Lung (tissue), 11 donors: ENCODE measurements at regions not wholly inside any gene's neighbourhood (a gene's known extent, or its start where the extent isn't known, plus 50 kb on each side); places are given as distances from the start of the nearest gene placed in this dataset.

Source experiments
- ATAC-seq: fragments of 200-7000 bp; cut with Tn5 transposase; one replicate; pipeline ENCODE4 v1.9.1; 2020; ENCODE audit warnings: moderate number of reproducible peaks; ENCODE audit not compliant: insufficient read depth, low FRiP score
- DNase-seq, 3 donors: peaks; one replicate each; pipeline ENCODE4 v3.0.0-alpha.2; 2013 to 2017
- H3K27ac ChIP-seq, 2 donors: one replicate each; pipeline ENCODE4 v1.5.1; 2013; ENCODE audit warnings: mild to moderate bottlenecking in 2 of 2, moderate library complexity in 2 of 2, control low read depth in 1 of 2, inconsistent platforms in 1 of 2, low read depth in 1 of 2, low read length in 1 of 2
- H3K27me3 ChIP-seq, 3 donors: one replicate each; pipeline ENCODE4 v1.5.1; 2013; ENCODE audit warnings: low read length in 2 of 3; ENCODE audit not compliant: control insufficient read depth in 3 of 3, insufficient read depth in 3 of 3
- H3K36me3 ChIP-seq, 4 donors: one replicate each; pipeline ENCODE4 v1.5.1; 2013; ENCODE audit warnings: low read length in 4 of 4, mild to moderate bottlenecking in 1 of 4, moderate library complexity in 1 of 4; ENCODE audit not compliant: control insufficient read depth in 4 of 4, insufficient read depth in 4 of 4
- H3K4me1 ChIP-seq, 5 donors: one replicate each; pipeline ENCODE4 v1.5.1; 2013; ENCODE audit warnings: low read length in 5 of 5, mild to moderate bottlenecking in 2 of 5, moderate library complexity in 1 of 5; ENCODE audit not compliant: control insufficient read depth in 5 of 5, insufficient read depth in 5 of 5
- H3K4me3 ChIP-seq: one replicate; pipeline ENCODE4 v1.5.1; 2013; ENCODE audit warnings: mild to moderate bottlenecking, control low read depth, moderate library complexity
- H3K9ac ChIP-seq, 2 donors: one replicate each; pipeline ENCODE4 v1.5.1; 2013; ENCODE audit warnings: low read length in 2 of 2, control low read depth in 1 of 2; ENCODE audit not compliant: insufficient read depth in 1 of 2
- H3K9me3 ChIP-seq, 4 donors: one replicate each; pipeline ENCODE4 v1.5.1; 2013; ENCODE audit warnings: low read length in 3 of 4, mild to moderate bottlenecking in 1 of 4, moderate library complexity in 1 of 4; ENCODE audit not compliant: control insufficient read depth in 4 of 4, insufficient read depth in 3 of 4
- WGBS, 2 donors: extraction: QIAGEN DNeasy Blood & Tissue Kit; methylation state at CpG; one replicate each; pipeline ENCODE4 v1.1.7; 2013; 5-methylcytosine and 5-hydroxymethylcytosine counted together
- TF ChIP-seq, protein P1 (sequence below): IDR thresholded peaks from 2 replicates; pipeline ENCODE4 v1.5.1; 2012; ENCODE audit warnings: mild to moderate bottlenecking; ENCODE audit errors: control extremely low read depth, extremely low read depth
- donor health status: control.
- donor health status: control.
- donor health status: Bipolar disorder and iron deficiency.
- donor health status: healthy.
- donor health status: DM: yes; HTN: yes; CAD: no.

DNA sequence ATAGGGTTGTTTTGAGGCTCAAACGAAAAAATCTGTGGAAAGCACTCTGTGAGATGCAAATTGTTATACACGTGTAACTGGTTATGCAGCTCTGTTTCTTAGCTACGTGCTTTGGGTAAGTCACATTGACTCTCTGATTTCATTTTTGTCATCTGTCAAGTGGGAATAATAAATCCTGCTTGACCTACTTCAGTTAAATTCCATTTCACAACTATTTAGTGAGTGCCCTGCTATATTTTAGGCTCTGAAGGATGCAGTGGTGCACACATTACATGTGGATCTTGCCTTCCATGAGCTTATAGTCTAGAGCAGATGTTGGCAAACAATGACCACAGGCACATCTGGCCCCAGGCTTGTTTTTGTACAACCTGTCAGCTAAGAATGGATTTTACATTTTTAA lies 133.6 kb upstream of the PLET1 start:
- Histone ChIP-seq H3K36me3 (no peaks in the 10 kb centered on the region), H3K27me3 (no peaks in the 10 kb centered on the region), H3K27ac (no peak overlapping the region), H3K9ac (no peak overlapping the region), H3K4me1 (no peaks in the 10 kb centered on the region), H3K9me3 (no peaks in the 10 kb centered on the region), H3K4me3 (no peak overlapping the region)
- WGBS, 2 donors: 52 to 62% methylated on average over 3 of the region's 3 CpGs
- ATAC-seq (no peak), DNase-seq (peak in 1 of 3 donors; percentile 25)
- TF ChIP-seq, protein P1, sequence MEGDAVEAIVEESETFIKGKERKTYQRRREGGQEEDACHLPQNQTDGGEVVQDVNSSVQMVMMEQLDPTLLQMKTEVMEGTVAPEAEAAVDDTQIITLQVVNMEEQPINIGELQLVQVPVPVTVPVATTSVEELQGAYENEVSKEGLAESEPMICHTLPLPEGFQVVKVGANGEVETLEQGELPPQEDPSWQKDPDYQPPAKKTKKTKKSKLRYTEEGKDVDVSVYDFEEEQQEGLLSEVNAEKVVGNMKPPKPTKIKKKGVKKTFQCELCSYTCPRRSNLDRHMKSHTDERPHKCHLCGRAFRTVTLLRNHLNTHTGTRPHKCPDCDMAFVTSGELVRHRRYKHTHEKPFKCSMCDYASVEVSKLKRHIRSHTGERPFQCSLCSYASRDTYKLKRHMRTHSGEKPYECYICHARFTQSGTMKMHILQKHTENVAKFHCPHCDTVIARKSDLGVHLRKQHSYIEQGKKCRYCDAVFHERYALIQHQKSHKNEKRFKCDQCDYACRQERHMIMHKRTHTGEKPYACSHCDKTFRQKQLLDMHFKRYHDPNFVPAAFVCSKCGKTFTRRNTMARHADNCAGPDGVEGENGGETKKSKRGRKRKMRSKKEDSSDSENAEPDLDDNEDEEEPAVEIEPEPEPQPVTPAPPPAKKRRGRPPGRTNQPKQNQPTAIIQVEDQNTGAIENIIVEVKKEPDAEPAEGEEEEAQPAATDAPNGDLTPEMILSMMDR: no peak

DNA sequence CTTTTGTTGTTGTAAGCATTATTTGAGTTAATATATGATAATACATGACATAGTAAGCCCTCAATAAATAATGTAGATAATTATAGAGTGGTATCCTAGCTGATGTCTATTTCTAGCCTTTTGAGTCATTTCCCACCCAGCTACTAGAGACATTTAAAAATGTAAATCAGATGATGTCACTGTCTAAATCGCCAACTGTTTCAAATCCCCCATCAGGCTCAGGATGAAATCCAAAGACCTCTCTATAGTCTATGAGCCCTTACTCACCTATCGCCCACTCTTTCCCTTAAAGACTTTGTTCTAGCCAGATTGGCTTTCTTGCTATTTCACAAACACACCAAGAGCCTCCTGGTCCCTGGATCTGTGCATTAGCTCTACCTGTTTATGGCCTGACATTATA lies 135.4 kb upstream of the PLET1 start:
- H3K4me1 ChIP-seq: no peaks in the 10 kb centered on the region
- WGBS, 2 donors: 95 to 98% methylated on average over 2 of the region's 2 CpGs

DNA sequence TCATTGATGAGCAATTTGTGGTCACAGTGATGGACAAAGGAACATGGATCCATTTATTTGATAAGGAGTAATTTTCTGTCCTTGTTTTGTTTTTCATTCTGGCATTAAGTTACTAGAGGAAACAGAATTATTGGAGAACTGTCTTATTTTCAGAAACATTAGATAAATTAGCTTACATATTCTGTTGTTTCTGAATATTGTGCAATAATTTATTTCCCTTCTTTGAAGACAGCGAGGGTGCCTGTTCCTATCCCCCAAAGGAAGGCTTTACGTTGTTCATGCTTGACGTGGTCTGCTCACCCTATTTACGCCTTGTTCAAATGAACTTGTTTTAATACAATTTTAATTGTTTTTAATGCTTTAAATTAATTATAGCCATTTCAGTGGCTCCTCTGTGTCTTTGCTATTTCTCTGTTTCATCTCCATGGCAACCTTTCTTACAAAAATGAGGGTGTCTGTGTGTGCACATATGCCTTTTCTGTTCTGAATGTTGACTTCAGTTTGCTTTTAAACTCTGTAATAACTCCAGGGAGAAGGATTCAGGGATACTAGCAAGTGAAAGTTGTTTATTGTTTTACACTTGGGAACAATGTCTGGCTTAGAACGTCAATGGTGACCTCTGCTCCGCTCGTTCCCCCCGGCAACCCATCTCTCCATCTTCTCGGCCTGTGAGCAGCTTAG lies 138.3 kb upstream of the PLET1 start:
- H3K36me3 ChIP-seq: no peaks in the 10 kb centered on the region
- no peak overlapping the region for H3K27ac ChIP-seq
- H3K27me3 ChIP-seq: no peaks in the 10 kb centered on the region
- TF ChIP-seq, protein P1: no peak
- DNase-seq: peak in 1 of 3 donors; percentile 1
- H3K4me1 ChIP-seq: no peaks in the 10 kb centered on the region
- H3K4me3 ChIP-seq: no peak overlapping the region
- H3K9me3 ChIP-seq: peaks cover 0 to 2% (median 0%) of the 10 kb centered on the region in 4 donors
- no peak for ATAC-seq
- 71 to 72% methylated on average over 9 of the region's 9 CpGs for WGBS, 2 donors
- H3K9ac ChIP-seq: no peak overlapping the region

More for the DNA sequence above, 135.4 kb upstream of the PLET1 start:
- H3K36me3 ChIP-seq: no peaks in the 10 kb centered on the region
- H3K9me3 ChIP-seq: no peaks in the 10 kb centered on the region
- H3K27ac ChIP-seq: no peak overlapping the region
- no peaks in the 10 kb centered on the region for H3K27me3 ChIP-seq
- no peak overlapping the region for H3K4me3 ChIP-seq
- no peak for DNase-seq
- TF ChIP-seq, protein P1: no peak
- H3K9ac ChIP-seq: no peak overlapping the region
- no peak for ATAC-seq

DNA sequence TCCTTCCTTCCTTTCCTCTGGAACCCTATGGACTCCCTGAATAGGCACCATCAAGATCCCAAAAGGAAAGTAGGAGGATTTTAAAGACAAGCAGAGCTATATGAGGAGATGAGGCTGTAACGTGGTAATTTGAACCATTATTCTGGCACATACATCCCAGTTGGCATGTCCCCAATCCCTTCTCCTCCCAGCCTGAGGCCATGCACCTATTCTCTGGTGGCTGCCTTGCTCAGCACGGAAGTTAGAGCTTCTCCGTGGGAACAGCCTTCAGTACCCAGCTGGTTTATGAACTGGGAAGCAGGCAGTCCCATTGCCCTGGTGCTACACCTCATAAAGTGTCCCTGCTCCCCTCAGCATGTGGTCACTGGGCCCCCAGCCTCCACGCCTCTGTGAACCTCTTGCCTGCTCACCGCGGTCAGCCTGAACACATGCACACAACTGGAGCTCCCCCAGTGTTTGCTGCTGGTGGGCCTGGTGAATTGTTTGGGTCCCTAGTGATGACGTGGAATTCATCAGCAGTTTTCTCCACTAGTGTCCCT lies 139.9 kb upstream of the PLET1 start:
- TF ChIP-seq, protein P1: no peak
- ATAC-seq (no peak), DNase-seq (peak in 1 of 3 donors; percentile 2)

More for the DNA sequence above, 139.9 kb upstream of the PLET1 start:
- 77 to 86% methylated on average over 7 of the region's 7 CpGs for WGBS, 2 donors
- H3K9ac ChIP-seq: no peak overlapping the region
- no peaks in the 10 kb centered on the region for H3K27me3 ChIP-seq
- H3K9me3 ChIP-seq: peaks cover 0 to 2% (median 0%) of the 10 kb centered on the region in 4 donors
- H3K36me3 ChIP-seq: no peaks in the 10 kb centered on the region
- H3K4me1 ChIP-seq: no peaks in the 10 kb centered on the region
- H3K4me3 ChIP-seq: no peak overlapping the region
- no peak overlapping the region for H3K27ac ChIP-seq
